Neural cell (in vitro differentiated cells): ENCODE measurements at regions not wholly inside any gene's neighbourhood (a gene's known extent, or its start where the extent isn't known, plus 50 kb on each side); places are given as distances from the start of the nearest gene placed in this dataset.
A peak's percentile ranks its signal among the peaks of the same experiment; 100 is the strongest.

Experiments used
- H2AFZ ChIP-seq: fragments of 200-600, 300-800 bp; sonication (generic), shearing (Covaris generic); 2 replicates; pipeline ENCODE4 v1.6.0; 2014; ENCODE audit warnings: low read depth, mild to moderate bottlenecking, antibody characterized with exemption, low read length, moderate library complexity
- H3F3A ChIP-seq: fragments of 200-600 bp; shearing (Covaris generic); 2 replicates; pipeline ENCODE4 v1.6.1; 2016; ENCODE audit warnings: mild to moderate bottlenecking, moderate library complexity, mixed read lengths, antibody characterized with exemption, low read length; ENCODE audit not compliant: insufficient read depth, poor library complexity, severe bottlenecking
- H3K27ac ChIP-seq: fragments of 200-600, 300-800 bp; sonication (generic), shearing (Covaris generic); 2 replicates; pipeline ENCODE4 v1.5.1; 2014; ENCODE audit warnings: mild to moderate bottlenecking, low read length, moderate library complexity
- H3K27me3 ChIP-seq: fragments of 300-800, 200-600 bp; sonication (generic), shearing (Covaris generic); 2 replicates; pipeline ENCODE4 v1.6.0; 2014; ENCODE audit warnings: mild to moderate bottlenecking, low read depth, low read length, moderate library complexity; ENCODE audit not compliant: insufficient read depth
- H3K36me3 ChIP-seq: fragments of 300-800, 200-600 bp; sonication (generic), shearing (Covaris generic); 2 replicates; pipeline ENCODE4 v1.5.1; 2014; ENCODE audit warnings: mild to moderate bottlenecking, antibody characterized with exemption, low read length, moderate library complexity; ENCODE audit not compliant: insufficient read depth
- H3K4me2 ChIP-seq: fragments of 300-800, 200-600 bp; sonication (generic), shearing (Covaris generic); 2 replicates; pipeline ENCODE4 v1.6.0; 2014; ENCODE audit warnings: mild to moderate bottlenecking, low read length
- H3K4me3 ChIP-seq: fragments of 300-800, 200-600 bp; sonication (generic), shearing (Covaris generic); 2 replicates; pipeline ENCODE4 v1.5.1; 2014; ENCODE audit warnings: mild to moderate bottlenecking, low read length, moderate library complexity
- H3K79me2 ChIP-seq: fragments of 200-600 bp; shearing (Covaris generic); replicated peaks from 2 replicates; pipeline ENCODE4 v1.6.0; 2014; ENCODE audit warnings: mild to moderate bottlenecking, low read length, moderate library complexity; ENCODE audit not compliant: insufficient read depth
- H3K9ac ChIP-seq: fragments of 300-800, 200-600 bp; sonication (generic), shearing (Covaris generic); 2 replicates; pipeline ENCODE4 v1.6.1; 2016; ENCODE audit warnings: mild to moderate bottlenecking, low read length, mixed read lengths
- H3K9me2 ChIP-seq: fragments of 200-600 bp; shearing (Covaris generic); 2 replicates; pipeline ENCODE4 v1.6.1; 2016; ENCODE audit warnings: mild to moderate bottlenecking, low read length, mixed read lengths; ENCODE audit not compliant: insufficient read depth
- H3K9me3 ChIP-seq: fragments of 200-600, 300-800 bp; sonication (generic), shearing (Covaris generic); 2 replicates; pipeline ENCODE4 v1.6.1; 2016; ENCODE audit warnings: mild to moderate bottlenecking, mixed run types, low read length, moderate library complexity, mixed read lengths
- H4K20me1 ChIP-seq: fragments of 200-600 bp; shearing (Covaris generic); 2 replicates; pipeline ENCODE4 v1.6.1; 2016; ENCODE audit warnings: mild to moderate bottlenecking, mixed run types; ENCODE audit not compliant: insufficient read depth
- EP300 ChIP-seq: fragments of 450-650 bp; conservative IDR thresholded peaks from 2 replicates; pipeline ENCODE4 v1.6.1; 2014; ENCODE audit warnings: antibody characterized with exemption, mild to moderate bottlenecking, moderate library complexity; ENCODE audit not compliant: poor library complexity, severe bottlenecking
- EZH2 ChIP-seq: fragments of 200-600, 300-800 bp; shearing (Covaris generic), sonication (generic); IDR thresholded peaks from 2 replicates; pipeline ENCODE4 v1.6.1; 2014; ENCODE audit warnings: antibody characterized with exemption, low read length, borderline replicate concordance, mild to moderate bottlenecking; ENCODE audit not compliant: insufficient read depth, poor library complexity, severe bottlenecking
- MXI1 ChIP-seq: fragments of 450-650 bp; conservative IDR thresholded peaks from 2 replicates; pipeline ENCODE4 v1.6.1; 2014; ENCODE audit warnings: antibody characterized with exemption, mild to moderate bottlenecking; ENCODE audit not compliant: poor library complexity, severe bottlenecking
- POLR2AphosphoS5 ChIP-seq: IDR thresholded peaks from 2 replicates; pipeline ENCODE4 v1.6.1; 2012
- RAD21 ChIP-seq: fragments of 450-650 bp; conservative IDR thresholded peaks from 2 replicates; pipeline ENCODE4 v1.6.1; 2014; ENCODE audit warnings: antibody characterized with exemption, mild to moderate bottlenecking, moderate library complexity
- SMC3 ChIP-seq: fragments of 450-650 bp; conservative IDR thresholded peaks from 2 replicates; pipeline ENCODE4 v1.6.1; 2014; ENCODE audit warnings: antibody characterized with exemption, mild to moderate bottlenecking, moderate library complexity; ENCODE audit not compliant: poor library complexity
- TAF1 ChIP-seq: IDR thresholded peaks from 2 replicates; pipeline ENCODE4 v1.6.1; 2012; ENCODE audit warnings: low read depth
- TF ChIP-seq, protein P1 (sequence below): fragments of 450-650 bp; IDR thresholded peaks from 2 replicates; pipeline ENCODE4 v1.5.1; 2014; ENCODE audit warnings: antibody characterized with exemption, mild to moderate bottlenecking, moderate library complexity; ENCODE audit not compliant: poor library complexity, severe bottlenecking
- TF ChIP-seq, protein P2 (sequence below): IDR thresholded peaks from 2 replicates; pipeline ENCODE4 v1.6.1; 2012; ENCODE audit warnings: borderline replicate concordance

DNA sequence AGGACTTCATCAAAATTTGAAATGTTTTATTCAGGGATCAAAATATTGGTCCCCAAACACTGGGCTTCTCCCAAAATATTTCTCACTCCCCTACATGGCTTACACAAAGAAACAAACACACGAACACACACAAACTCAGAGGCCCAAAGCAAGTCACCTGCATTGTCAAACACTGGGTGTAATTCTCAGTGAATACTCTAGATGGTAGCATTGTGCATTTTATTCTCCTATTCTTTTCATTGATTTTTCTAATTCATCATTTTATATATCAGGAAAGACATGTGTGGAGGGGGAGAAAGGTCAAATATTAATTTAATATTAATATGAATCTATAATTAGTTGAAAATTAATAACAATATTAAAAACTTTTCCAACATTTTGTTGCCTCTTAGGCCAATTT lies 72.3 kb upstream of the TNMD start:
- Histone ChIP-seq H3K4me2 (no peak overlapping the region), H3K27me3 (no peaks in the 10 kb centered on the region), H3K9ac (no peak overlapping the region), H3F3A (no peaks in the 10 kb centered on the region), H3K36me3 (no peaks in the 10 kb centered on the region), H3K27ac (no peak overlapping the region), H3K4me3 (no peak overlapping the region), H3K9me3 (no peaks in the 10 kb centered on the region), H3K79me2 (no peaks in the 10 kb centered on the region), H4K20me1 (no peaks in the 10 kb centered on the region), H3K9me2 (no peaks in the 10 kb centered on the region), H2AFZ (no peak overlapping the region)
- TF ChIP-seq EZH2 (no peak), MXI1 (no peak), SMC3 (peak; percentile 45), RAD21 (peak; percentile 45)
- TF ChIP-seq, protein P1, sequence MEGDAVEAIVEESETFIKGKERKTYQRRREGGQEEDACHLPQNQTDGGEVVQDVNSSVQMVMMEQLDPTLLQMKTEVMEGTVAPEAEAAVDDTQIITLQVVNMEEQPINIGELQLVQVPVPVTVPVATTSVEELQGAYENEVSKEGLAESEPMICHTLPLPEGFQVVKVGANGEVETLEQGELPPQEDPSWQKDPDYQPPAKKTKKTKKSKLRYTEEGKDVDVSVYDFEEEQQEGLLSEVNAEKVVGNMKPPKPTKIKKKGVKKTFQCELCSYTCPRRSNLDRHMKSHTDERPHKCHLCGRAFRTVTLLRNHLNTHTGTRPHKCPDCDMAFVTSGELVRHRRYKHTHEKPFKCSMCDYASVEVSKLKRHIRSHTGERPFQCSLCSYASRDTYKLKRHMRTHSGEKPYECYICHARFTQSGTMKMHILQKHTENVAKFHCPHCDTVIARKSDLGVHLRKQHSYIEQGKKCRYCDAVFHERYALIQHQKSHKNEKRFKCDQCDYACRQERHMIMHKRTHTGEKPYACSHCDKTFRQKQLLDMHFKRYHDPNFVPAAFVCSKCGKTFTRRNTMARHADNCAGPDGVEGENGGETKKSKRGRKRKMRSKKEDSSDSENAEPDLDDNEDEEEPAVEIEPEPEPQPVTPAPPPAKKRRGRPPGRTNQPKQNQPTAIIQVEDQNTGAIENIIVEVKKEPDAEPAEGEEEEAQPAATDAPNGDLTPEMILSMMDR: peak; percentile 52

DNA sequence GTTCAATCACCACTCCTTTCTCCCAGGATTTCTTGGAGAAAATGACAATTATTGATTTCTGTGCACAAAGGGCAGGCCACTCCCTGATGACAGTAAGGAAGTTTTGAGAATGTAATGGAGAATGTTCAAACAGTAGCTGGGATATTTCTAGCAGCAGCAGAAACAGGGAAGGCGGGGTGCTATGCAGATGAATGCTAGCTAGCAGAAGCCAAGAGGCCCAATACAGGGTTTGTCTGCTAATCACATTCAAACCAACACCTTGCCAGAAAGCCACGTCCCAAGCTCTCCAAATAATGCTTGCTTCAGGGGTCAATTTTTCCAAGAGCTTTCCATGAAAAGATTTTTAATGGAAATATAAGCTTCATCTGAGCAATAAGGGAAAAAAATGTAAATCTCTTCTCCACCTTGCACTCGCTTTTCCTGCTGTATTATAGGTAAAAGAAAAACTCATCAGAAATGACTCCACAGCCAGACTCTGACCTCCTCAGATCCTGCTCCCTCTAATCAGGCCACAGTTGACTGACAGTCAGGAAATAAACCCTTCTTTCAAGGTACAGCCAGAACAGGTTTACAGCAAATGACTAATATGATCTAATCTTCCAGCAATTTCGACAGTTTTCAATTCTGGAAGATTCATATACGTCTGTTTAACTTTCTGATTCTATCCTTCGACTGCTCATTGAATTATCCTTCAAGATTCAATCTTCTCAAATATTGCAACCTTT lies 84.7 kb upstream of the PCDH19 start:
- no peaks in the 10 kb centered on the region for H3F3A ChIP-seq
- H3K9ac ChIP-seq: no peak overlapping the region
- H3K4me3 ChIP-seq: no peak overlapping the region
- no peak overlapping the region for H3K4me2 ChIP-seq
- H3K27me3 ChIP-seq: no peaks in the 10 kb centered on the region
- H3K36me3 ChIP-seq: no peaks in the 10 kb centered on the region
- no peak overlapping the region for H3K27ac ChIP-seq
- no peak overlapping the region for H2AFZ ChIP-seq
- H3K9me2 ChIP-seq: no peaks in the 10 kb centered on the region
- no peaks in the 10 kb centered on the region for H3K9me3 ChIP-seq
- no peaks in the 10 kb centered on the region for H4K20me1 ChIP-seq
- H3K79me2 ChIP-seq: no peaks in the 10 kb centered on the region
- TF ChIP-seq SMC3 (no peak), EP300 (no peak), RAD21 (no peak), TAF1 (no peak), MXI1 (no peak), EZH2 (no peak), POLR2AphosphoS5 (no peak)
- TF ChIP-seq, protein P2, sequence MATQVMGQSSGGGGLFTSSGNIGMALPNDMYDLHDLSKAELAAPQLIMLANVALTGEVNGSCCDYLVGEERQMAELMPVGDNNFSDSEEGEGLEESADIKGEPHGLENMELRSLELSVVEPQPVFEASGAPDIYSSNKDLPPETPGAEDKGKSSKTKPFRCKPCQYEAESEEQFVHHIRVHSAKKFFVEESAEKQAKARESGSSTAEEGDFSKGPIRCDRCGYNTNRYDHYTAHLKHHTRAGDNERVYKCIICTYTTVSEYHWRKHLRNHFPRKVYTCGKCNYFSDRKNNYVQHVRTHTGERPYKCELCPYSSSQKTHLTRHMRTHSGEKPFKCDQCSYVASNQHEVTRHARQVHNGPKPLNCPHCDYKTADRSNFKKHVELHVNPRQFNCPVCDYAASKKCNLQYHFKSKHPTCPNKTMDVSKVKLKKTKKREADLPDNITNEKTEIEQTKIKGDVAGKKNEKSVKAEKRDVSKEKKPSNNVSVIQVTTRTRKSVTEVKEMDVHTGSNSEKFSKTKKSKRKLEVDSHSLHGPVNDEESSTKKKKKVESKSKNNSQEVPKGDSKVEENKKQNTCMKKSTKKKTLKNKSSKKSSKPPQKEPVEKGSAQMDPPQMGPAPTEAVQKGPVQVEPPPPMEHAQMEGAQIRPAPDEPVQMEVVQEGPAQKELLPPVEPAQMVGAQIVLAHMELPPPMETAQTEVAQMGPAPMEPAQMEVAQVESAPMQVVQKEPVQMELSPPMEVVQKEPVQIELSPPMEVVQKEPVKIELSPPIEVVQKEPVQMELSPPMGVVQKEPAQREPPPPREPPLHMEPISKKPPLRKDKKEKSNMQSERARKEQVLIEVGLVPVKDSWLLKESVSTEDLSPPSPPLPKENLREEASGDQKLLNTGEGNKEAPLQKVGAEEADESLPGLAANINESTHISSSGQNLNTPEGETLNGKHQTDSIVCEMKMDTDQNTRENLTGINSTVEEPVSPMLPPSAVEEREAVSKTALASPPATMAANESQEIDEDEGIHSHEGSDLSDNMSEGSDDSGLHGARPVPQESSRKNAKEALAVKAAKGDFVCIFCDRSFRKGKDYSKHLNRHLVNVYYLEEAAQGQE: no peak
- TF ChIP-seq, protein P1: no peak
